ENCODE measurements at regions not wholly inside any gene's neighbourhood (a gene's known extent, or its start where the extent isn't known, plus 50 kb on each side); places are given as distances from the start of the nearest gene placed in this dataset.

DNA sequence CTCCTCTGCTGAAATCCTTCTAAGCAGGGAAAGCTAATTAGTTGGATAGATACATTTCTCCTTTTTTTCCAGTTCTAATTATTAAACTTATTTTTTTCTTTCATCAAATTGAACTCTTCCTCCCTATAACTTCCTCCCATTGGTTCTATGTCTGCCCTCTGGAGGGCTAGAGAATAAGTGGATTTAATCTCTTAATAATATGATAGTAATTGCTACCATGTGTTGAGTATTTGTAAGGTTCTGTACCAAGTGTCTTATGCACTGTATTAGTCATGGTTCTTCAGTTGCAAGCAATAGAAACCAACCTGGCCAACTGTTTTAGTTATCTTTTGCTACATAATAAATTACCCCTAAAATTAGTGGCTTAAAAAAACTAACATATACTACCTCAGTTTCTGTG is 190.5 kb upstream of the PLXNC1 start:
- TF ChIP-seq, protein P1, sequence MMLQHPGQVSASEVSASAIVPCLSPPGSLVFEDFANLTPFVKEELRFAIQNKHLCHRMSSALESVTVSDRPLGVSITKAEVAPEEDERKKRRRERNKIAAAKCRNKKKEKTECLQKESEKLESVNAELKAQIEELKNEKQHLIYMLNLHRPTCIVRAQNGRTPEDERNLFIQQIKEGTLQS (IDR thresholded peaks at IDR 0.05): no peak
- no peak for TF ChIP-seq POLR2AphosphoS5 (IDR thresholded peaks at IDR 0.05; ENCODE audit: low read depth, low read length)
- no peak for TF ChIP-seq TCF7L2 (IDR thresholded peaks at IDR 0.05; ENCODE audit: borderline replicate concordance, extremely low read depth, insufficient read depth, insufficient read length)
- TF ChIP-seq, protein P2, sequence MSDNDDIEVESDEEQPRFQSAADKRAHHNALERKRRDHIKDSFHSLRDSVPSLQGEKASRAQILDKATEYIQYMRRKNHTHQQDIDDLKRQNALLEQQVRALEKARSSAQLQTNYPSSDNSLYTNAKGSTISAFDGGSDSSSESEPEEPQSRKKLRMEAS (IDR thresholded peaks at IDR 0.05): no peak
- no peak for TF ChIP-seq EZH2 (IDR thresholded peaks at IDR 0.05)
- TF ChIP-seq POLR2A (IDR thresholded peaks at IDR 0.05; ENCODE audit: borderline replicate concordance, extremely low read depth, insufficient read depth, insufficient read length): no peak
- TF ChIP-seq, protein P3, sequence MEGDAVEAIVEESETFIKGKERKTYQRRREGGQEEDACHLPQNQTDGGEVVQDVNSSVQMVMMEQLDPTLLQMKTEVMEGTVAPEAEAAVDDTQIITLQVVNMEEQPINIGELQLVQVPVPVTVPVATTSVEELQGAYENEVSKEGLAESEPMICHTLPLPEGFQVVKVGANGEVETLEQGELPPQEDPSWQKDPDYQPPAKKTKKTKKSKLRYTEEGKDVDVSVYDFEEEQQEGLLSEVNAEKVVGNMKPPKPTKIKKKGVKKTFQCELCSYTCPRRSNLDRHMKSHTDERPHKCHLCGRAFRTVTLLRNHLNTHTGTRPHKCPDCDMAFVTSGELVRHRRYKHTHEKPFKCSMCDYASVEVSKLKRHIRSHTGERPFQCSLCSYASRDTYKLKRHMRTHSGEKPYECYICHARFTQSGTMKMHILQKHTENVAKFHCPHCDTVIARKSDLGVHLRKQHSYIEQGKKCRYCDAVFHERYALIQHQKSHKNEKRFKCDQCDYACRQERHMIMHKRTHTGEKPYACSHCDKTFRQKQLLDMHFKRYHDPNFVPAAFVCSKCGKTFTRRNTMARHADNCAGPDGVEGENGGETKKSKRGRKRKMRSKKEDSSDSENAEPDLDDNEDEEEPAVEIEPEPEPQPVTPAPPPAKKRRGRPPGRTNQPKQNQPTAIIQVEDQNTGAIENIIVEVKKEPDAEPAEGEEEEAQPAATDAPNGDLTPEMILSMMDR (IDR thresholded peaks at IDR 0.05 in 2 of 3, conservative IDR thresholded peaks at IDR 0.05 in 1 of 3; ENCODE audit: borderline replicate concordance in 1 of 3, insufficient read depth in 1 of 3, low read depth in 2 of 3, low read length in 2 of 3): no peak
- no peak for TF ChIP-seq SRF (IDR thresholded peaks at IDR 0.05; ENCODE audit: low read depth)
- no peak for TF ChIP-seq JUND (IDR thresholded peaks at IDR 0.05)
- TF ChIP-seq, protein P4, sequence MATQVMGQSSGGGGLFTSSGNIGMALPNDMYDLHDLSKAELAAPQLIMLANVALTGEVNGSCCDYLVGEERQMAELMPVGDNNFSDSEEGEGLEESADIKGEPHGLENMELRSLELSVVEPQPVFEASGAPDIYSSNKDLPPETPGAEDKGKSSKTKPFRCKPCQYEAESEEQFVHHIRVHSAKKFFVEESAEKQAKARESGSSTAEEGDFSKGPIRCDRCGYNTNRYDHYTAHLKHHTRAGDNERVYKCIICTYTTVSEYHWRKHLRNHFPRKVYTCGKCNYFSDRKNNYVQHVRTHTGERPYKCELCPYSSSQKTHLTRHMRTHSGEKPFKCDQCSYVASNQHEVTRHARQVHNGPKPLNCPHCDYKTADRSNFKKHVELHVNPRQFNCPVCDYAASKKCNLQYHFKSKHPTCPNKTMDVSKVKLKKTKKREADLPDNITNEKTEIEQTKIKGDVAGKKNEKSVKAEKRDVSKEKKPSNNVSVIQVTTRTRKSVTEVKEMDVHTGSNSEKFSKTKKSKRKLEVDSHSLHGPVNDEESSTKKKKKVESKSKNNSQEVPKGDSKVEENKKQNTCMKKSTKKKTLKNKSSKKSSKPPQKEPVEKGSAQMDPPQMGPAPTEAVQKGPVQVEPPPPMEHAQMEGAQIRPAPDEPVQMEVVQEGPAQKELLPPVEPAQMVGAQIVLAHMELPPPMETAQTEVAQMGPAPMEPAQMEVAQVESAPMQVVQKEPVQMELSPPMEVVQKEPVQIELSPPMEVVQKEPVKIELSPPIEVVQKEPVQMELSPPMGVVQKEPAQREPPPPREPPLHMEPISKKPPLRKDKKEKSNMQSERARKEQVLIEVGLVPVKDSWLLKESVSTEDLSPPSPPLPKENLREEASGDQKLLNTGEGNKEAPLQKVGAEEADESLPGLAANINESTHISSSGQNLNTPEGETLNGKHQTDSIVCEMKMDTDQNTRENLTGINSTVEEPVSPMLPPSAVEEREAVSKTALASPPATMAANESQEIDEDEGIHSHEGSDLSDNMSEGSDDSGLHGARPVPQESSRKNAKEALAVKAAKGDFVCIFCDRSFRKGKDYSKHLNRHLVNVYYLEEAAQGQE (IDR thresholded peaks at IDR 0.05; ENCODE audit: low read depth): no peak
- TF ChIP-seq CBX3 (IDR thresholded peaks at IDR 0.05; ENCODE audit: low read depth): no peak

Measured in HCT116 (cell line).